ENCODE measurements at regions not wholly inside any gene's neighbourhood (a gene's known extent, or its start where the extent isn't known, plus 50 kb on each side); places are given as distances from the start of the nearest gene placed in this dataset.

GRCh38 chr1:83775977-83776603 lies 222.8 kb downstream of the TTLL7 start:
- H3K4me1 ChIP-seq: no peaks in the 10 kb centered on the region
- H3K9me3 ChIP-seq: no peaks in the 10 kb centered on the region
- H3K4me3 ChIP-seq: no peak overlapping the region
- no peaks in the 10 kb centered on the region for H3K27me3 ChIP-seq
- no peak overlapping the region for H3K27ac ChIP-seq
- DNase-seq (no peak), ATAC-seq (ENCODE audit: low FRiP score in 2 of 2) (no peak)
- no peaks in the 10 kb centered on the region for H3K36me3 ChIP-seq
- WGBS, 2 donors: 100% methylated on average over 1 of the region's 1 CpG
- TF ChIP-seq CTCF (IDR thresholded peaks at IDR 0.05): no peak
- TF ChIP-seq POLR2AphosphoS5 (IDR thresholded peaks at IDR 0.05): no peak
- TF ChIP-seq POLR2A (IDR thresholded peaks at IDR 0.05): no peak
- TF ChIP-seq EP300 (IDR thresholded peaks at IDR 0.05): no peak

GRCh38 chr1:83773059-83773458 lies 225.9 kb downstream of the TTLL7 start:
- no peaks in the 10 kb centered on the region for H3K27me3 ChIP-seq
- ATAC-seq (ENCODE audit: low FRiP score in 2 of 2): no peak
- WGBS, 2 donors: 58 to 69% methylated on average over 4 of the region's 4 CpGs

GRCh38 chr1:83770319-83770661 lies 228.6 kb downstream of the TTLL7 start:
- ATAC-seq (ENCODE audit: low FRiP score in 2 of 2): no peak
- TF ChIP-seq CTCF (IDR thresholded peaks at IDR 0.05): no peak
- TF ChIP-seq POLR2A (IDR thresholded peaks at IDR 0.05): no peak
- no peak for TF ChIP-seq EP300 (IDR thresholded peaks at IDR 0.05)
- TF ChIP-seq POLR2AphosphoS5 (IDR thresholded peaks at IDR 0.05): no peak
- no peak overlapping the region for H3K27ac ChIP-seq
- H3K4me3 ChIP-seq: no peak overlapping the region
- H3K4me1 ChIP-seq: no peaks in the 10 kb centered on the region
- H3K9me3 ChIP-seq: no peaks in the 10 kb centered on the region
- no peak for DNase-seq
- H3K36me3 ChIP-seq: no peaks in the 10 kb centered on the region
- H3K27me3 ChIP-seq: no peaks in the 10 kb centered on the region

More at GRCh38 chr1:83773059-83773458, 225.9 kb downstream of the TTLL7 start:
- DNase-seq: no peak
- no peak for TF ChIP-seq POLR2A (IDR thresholded peaks at IDR 0.05)
- no peak for TF ChIP-seq EP300 (IDR thresholded peaks at IDR 0.05)
- TF ChIP-seq POLR2AphosphoS5 (IDR thresholded peaks at IDR 0.05): no peak
- TF ChIP-seq CTCF (IDR thresholded peaks at IDR 0.05): no peak
- H3K27ac ChIP-seq: no peak overlapping the region
- no peaks in the 10 kb centered on the region for H3K4me1 ChIP-seq
- no peaks in the 10 kb centered on the region for H3K36me3 ChIP-seq
- no peaks in the 10 kb centered on the region for H3K9me3 ChIP-seq
- no peak overlapping the region for H3K4me3 ChIP-seq

- no peaks in the 10 kb centered on the region for H3K9me3 ChIP-seq
- no peak overlapping the region for H3K27ac ChIP-seq
- H3K36me3 ChIP-seq: no peaks in the 10 kb centered on the region
- TF ChIP-seq EP300 (IDR thresholded peaks at IDR 0.05): no peak
- TF ChIP-seq POLR2AphosphoS5 (IDR thresholded peaks at IDR 0.05): no peak
- no peak for TF ChIP-seq POLR2A (IDR thresholded peaks at IDR 0.05)
- no peak for TF ChIP-seq CTCF (IDR thresholded peaks at IDR 0.05)
- no peaks in the 10 kb centered on the region for H3K27me3 ChIP-seq
- 55 to 57% methylated on average over 3 of the region's 3 CpGs for WGBS, 2 donors
- no peak for ATAC-seq (ENCODE audit: low FRiP score in 2 of 2)
- no peak overlapping the region for H3K4me3 ChIP-seq
- DNase-seq: no peak
- no peaks in the 10 kb centered on the region for H3K4me1 ChIP-seq
Measured at GRCh38 chr1:83769594-83770318, 229.2 kb downstream of the TTLL7 start.

- Histone ChIP-seq H3K4me1 (no peaks in the 10 kb centered on the region), H3K9me3 (no peaks in the 10 kb centered on the region), H3K27ac (no peak overlapping the region), H3K36me3 (no peaks in the 10 kb centered on the region), H3K27me3 (no peaks in the 10 kb centered on the region), H3K4me3 (no peak overlapping the region)
- no peak for TF ChIP-seq EP300 (IDR thresholded peaks at IDR 0.05)
- no peak for TF ChIP-seq CTCF (IDR thresholded peaks at IDR 0.05)
- no peak for TF ChIP-seq POLR2AphosphoS5 (IDR thresholded peaks at IDR 0.05)
- TF ChIP-seq POLR2A (IDR thresholded peaks at IDR 0.05): no peak
- 70 to 77% methylated on average over 3 of the region's 3 CpGs for WGBS, 2 donors
- DNase-seq (no peak), ATAC-seq (ENCODE audit: low FRiP score in 2 of 2) (no peak)
Measured at GRCh38 chr1:83769072-83769471, 229.9 kb downstream of the TTLL7 start.

All from upper lobe of left lung (tissue), 6 donors.